H9 (cell line): ENCODE measurements at regions not wholly inside any gene's neighbourhood (a gene's known extent, or its start where the extent isn't known, plus 50 kb on each side); places are given as distances from the start of the nearest gene placed in this dataset.

Source experiments
- DNase-seq: peaks from one replicate; pipeline ENCODE4 v3.0.0-alpha.2; 2017
- H2AFZ ChIP-seq: one replicate; pipeline ENCODE4 v1.6.1; 2013; ENCODE audit warnings: mild to moderate bottlenecking, low read length, control low read depth, moderate library complexity
- H2AK5ac ChIP-seq: 2 replicates; pipeline ENCODE4 v1.6.1; 2013; ENCODE audit warnings: low read length, control low read depth, mixed read lengths; ENCODE audit not compliant: insufficient read length
- H2BK120ac ChIP-seq: one replicate; pipeline ENCODE4 v1.6.1; 2013; ENCODE audit warnings: low read depth, mild to moderate bottlenecking, low read length, control low read depth, inconsistent platforms; ENCODE audit not compliant: poor library complexity, severe bottlenecking
- H2BK12ac ChIP-seq: 2 replicates; pipeline ENCODE4 v1.6.1; 2013; ENCODE audit warnings: low read length, control low read depth, mixed read lengths, low read depth; ENCODE audit not compliant: insufficient read length
- H2BK15ac ChIP-seq: 2 replicates; pipeline ENCODE4 v1.6.1; 2013; ENCODE audit warnings: low read depth, low read length, control low read depth
- H2BK20ac ChIP-seq: one replicate; pipeline ENCODE4 v1.6.1; 2013; ENCODE audit warnings: low read depth, mild to moderate bottlenecking, low read length, control low read depth, inconsistent platforms; ENCODE audit not compliant: poor library complexity, severe bottlenecking
- H2BK5ac ChIP-seq: 2 replicates; pipeline ENCODE4 v1.6.1; 2013; ENCODE audit warnings: low read length, control low read depth, mixed read lengths; ENCODE audit not compliant: insufficient read length
- H3K14ac ChIP-seq: 2 replicates; pipeline ENCODE4 v1.6.1; 2013; ENCODE audit warnings: low read length, control low read depth; ENCODE audit not compliant: insufficient read depth
- H3K18ac ChIP-seq: 2 replicates; pipeline ENCODE4 v1.6.1; 2013; ENCODE audit warnings: low read depth, mild to moderate bottlenecking, mixed read lengths, low read length, control low read depth; ENCODE audit not compliant: insufficient read length
- H3K23ac ChIP-seq: 2 replicates; pipeline ENCODE4 v1.6.1; 2013; ENCODE audit warnings: low read length, control low read depth, mixed read lengths, low read depth; ENCODE audit not compliant: insufficient read length
- H3K23me2 ChIP-seq: 2 replicates; pipeline ENCODE4 v1.6.1; 2013; ENCODE audit warnings: low read depth, mild to moderate bottlenecking, mixed read lengths, low read length, control low read depth; ENCODE audit not compliant: insufficient read length, poor library complexity, severe bottlenecking
- H3K27ac ChIP-seq: 2 replicates; pipeline ENCODE4 v1.5.1; 2013; ENCODE audit warnings: low read length, control low read depth, mixed read lengths, low read depth; ENCODE audit not compliant: insufficient read length
- H3K27me3 ChIP-seq: 2 replicates; pipeline ENCODE4 v1.6.1; 2013; ENCODE audit warnings: low read length, control low read depth, inconsistent platforms; ENCODE audit not compliant: insufficient read depth
- H3K4ac ChIP-seq: 2 replicates; pipeline ENCODE4 v1.6.1; 2013; ENCODE audit warnings: low read depth, mild to moderate bottlenecking, control low read depth, inconsistent platforms, low read length, moderate library complexity
- H3K4me1 ChIP-seq: 2 replicates; pipeline ENCODE4 v1.6.1; 2013; ENCODE audit warnings: low read length, control low read depth, inconsistent platforms; ENCODE audit not compliant: insufficient read depth
- H3K4me2 ChIP-seq: 2 replicates; pipeline ENCODE4 v1.6.1; 2013; ENCODE audit warnings: low read length, control low read depth, mixed read lengths; ENCODE audit not compliant: insufficient read length, insufficient read depth
- H3K56ac ChIP-seq: 2 replicates; pipeline ENCODE4 v1.6.1; 2013; ENCODE audit warnings: low read depth, mild to moderate bottlenecking, mixed read lengths, low read length, control low read depth; ENCODE audit not compliant: insufficient read length
- H3K79me1 ChIP-seq: 2 replicates; pipeline ENCODE4 v1.6.1; 2013; ENCODE audit warnings: low read depth, mild to moderate bottlenecking, moderate library complexity, low read length, control low read depth, inconsistent platforms; ENCODE audit not compliant: insufficient read depth, poor library complexity, severe bottlenecking
- H3K79me2 ChIP-seq: 2 replicates; pipeline ENCODE4 v1.6.1; 2013; ENCODE audit warnings: low read length, control low read depth, inconsistent platforms; ENCODE audit not compliant: insufficient read depth
- H3K9ac ChIP-seq: 2 replicates; pipeline ENCODE4 v1.6.1; 2013; ENCODE audit warnings: low read length, control low read depth, mixed read lengths; ENCODE audit not compliant: insufficient read length; ENCODE audit errors: extremely low read depth
- H3K9me3 ChIP-seq: one replicate; pipeline ENCODE4 v1.6.1; 2013; ENCODE audit warnings: low read depth, low read length, inconsistent platforms; ENCODE audit not compliant: control insufficient read depth
- H3T11ph ChIP-seq: one replicate; pipeline ENCODE4 v1.6.1; 2013; ENCODE audit warnings: mild to moderate bottlenecking, low read length, control low read depth, inconsistent platforms
- H4K20me1 ChIP-seq: one replicate; pipeline ENCODE4 v1.6.1; 2013; ENCODE audit not compliant: control insufficient read depth, insufficient read length, insufficient read depth
- H4K5ac ChIP-seq: 2 replicates; pipeline ENCODE4 v1.6.1; 2013; ENCODE audit warnings: low read depth, mild to moderate bottlenecking, mixed read lengths, low read length, control low read depth; ENCODE audit not compliant: insufficient read length
- H4K8ac ChIP-seq: replicated peaks from 2 replicates; pipeline ENCODE4 v1.6.1; 2013; ENCODE audit warnings: low read length, control low read depth, mixed read lengths, low read depth; ENCODE audit not compliant: insufficient read length
- H4K91ac ChIP-seq: 2 replicates; pipeline ENCODE4 v1.6.1; 2013; ENCODE audit warnings: low read depth, mild to moderate bottlenecking, moderate library complexity, mixed read lengths, low read length, control low read depth; ENCODE audit not compliant: insufficient read length
- H3K27ac Mint-ChIP-seq, 3 experiments: 2 replicates in 2 of 3; 3 replicates in 1 of 3; pipeline ENCODE4 v1.8.0; 2020 to 2021; ENCODE audit warnings: mixed read lengths in 3 of 3, mild to moderate bottlenecking in 1 of 3, moderate library complexity in 1 of 3
- H3K27me3 Mint-ChIP-seq: 2 replicates; pipeline ENCODE4 v1.8.0; 2021; ENCODE audit warnings: low read depth, mild to moderate bottlenecking, moderate library complexity, mixed read lengths
- H3K36me3 Mint-ChIP-seq, 3 experiments: 2 replicates in 2 of 3; 3 replicates in 1 of 3; pipeline ENCODE4 v1.8.0; 2020 to 2021; ENCODE audit warnings: low read depth in 3 of 3, mixed read lengths in 3 of 3; ENCODE audit not compliant: insufficient read depth in 1 of 3
- H3K4me1 Mint-ChIP-seq, 2 experiments: 2 replicates each; pipeline ENCODE4 v1.8.0; 2020; ENCODE audit warnings: mixed read lengths in 2 of 2
- H3K4me3 Mint-ChIP-seq, 2 experiments: 2 replicates in 1 of 2; 3 replicates in 1 of 2; pipeline ENCODE4 v1.8.0; 2020 to 2021; ENCODE audit warnings: mild to moderate bottlenecking in 2 of 2, mixed read lengths in 2 of 2, moderate library complexity in 1 of 2
- H3K9me3 Mint-ChIP-seq, 2 experiments: 2 replicates in 1 of 2; 3 replicates in 1 of 2; pipeline ENCODE4 v1.8.0; 2020; ENCODE audit warnings: mild to moderate bottlenecking in 2 of 2, mixed read lengths in 2 of 2, moderate library complexity in 1 of 2
- WGBS: extraction: QIAGEN DNeasy Blood & Tissue Kit; methylation state at CpG from one replicate; pipeline ENCODE4 v1.1.7; 2013; ENCODE audit warnings: missing lambda C conversion rate, low lambda C conversion rate, mixed read lengths; ENCODE audit not compliant: insufficient read length; ENCODE audit errors: extremely low coverage; 5-methylcytosine and 5-hydroxymethylcytosine counted together
- TF ChIP-seq, protein P1 (sequence below): fragments of 200-600 bp; sonication (generic); conservative IDR thresholded peaks from 3 replicates; pipeline ENCODE4 v1.8.0; 2021; ENCODE audit warnings: antibody characterized with exemption, mild to moderate bottlenecking

DNA sequence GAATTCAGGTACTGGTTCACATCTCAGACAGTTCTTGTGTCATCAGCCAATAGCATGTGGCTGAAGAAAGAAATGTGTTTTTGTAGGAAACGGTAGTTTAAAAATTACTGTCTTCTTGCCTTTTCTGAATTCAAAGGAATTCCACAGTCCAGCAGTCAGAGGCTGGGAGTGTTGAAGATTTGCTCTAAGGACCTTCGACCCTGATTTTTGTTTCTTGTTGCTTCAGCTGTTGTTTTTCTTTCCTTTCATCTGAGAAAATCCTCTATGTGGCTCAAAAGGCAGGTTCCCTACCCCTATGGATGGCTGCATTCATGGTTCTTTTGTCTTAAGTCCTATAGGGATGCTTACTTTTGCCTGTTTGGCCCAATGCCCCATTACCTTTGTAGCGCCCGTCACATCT lies 304.9 kb downstream of the TMEM167A start:
- Histone ChIP-seq H3K23me2 (no peaks in the 10 kb centered on the region), H4K5ac (no peak overlapping the region), H3K9ac (no peak overlapping the region), H3K23ac (no peak overlapping the region), H3K79me1 (no peaks in the 10 kb centered on the region), H2BK15ac (no peak overlapping the region), H3K4ac (no peak overlapping the region), H3K4me2 (no peak overlapping the region), H2AK5ac (no peak overlapping the region), H3K79me2 (no peaks in the 10 kb centered on the region), H3K9me3 (peaks cover 8% of the 10 kb centered on the region), H2BK12ac (no peak overlapping the region), H2BK20ac (no peak overlapping the region), H3K27ac (no peak overlapping the region), H3K27me3 (no peaks in the 10 kb centered on the region), H4K8ac (no peak overlapping the region), H3K18ac (no peak overlapping the region), H2BK5ac (no peak overlapping the region), H4K20me1 (no peaks in the 10 kb centered on the region), H3K14ac (no peak overlapping the region), H3T11ph (no peak overlapping the region), H4K91ac (no peak overlapping the region), H3K56ac (no peak overlapping the region), H2AFZ (no peak overlapping the region), H3K4me1 (no peaks in the 10 kb centered on the region), H2BK120ac (no peak overlapping the region)
- Mint-ChIP-seq H3K27ac (no peak overlapping the region), H3K4me3 (no peak overlapping the region), H3K4me1 (peaks cover 5 to 6% of the 10 kb centered on the region in 2 experiments; a peak in 3 of 4 replicates), H3K9me3 (peaks cover 31 to 36% of the 10 kb centered on the region in 2 experiments), H3K27me3 (no peaks in the 10 kb centered on the region; the same call in 1 of the 2 replicates), H3K36me3 (peaks cover 27 to 33% (median 27%) of the 10 kb centered on the region in 3 experiments)
- no CpG with 5 or more reads among the region's 4 CpGs for WGBS
- no peak for DNase-seq
- TF ChIP-seq, protein P1, sequence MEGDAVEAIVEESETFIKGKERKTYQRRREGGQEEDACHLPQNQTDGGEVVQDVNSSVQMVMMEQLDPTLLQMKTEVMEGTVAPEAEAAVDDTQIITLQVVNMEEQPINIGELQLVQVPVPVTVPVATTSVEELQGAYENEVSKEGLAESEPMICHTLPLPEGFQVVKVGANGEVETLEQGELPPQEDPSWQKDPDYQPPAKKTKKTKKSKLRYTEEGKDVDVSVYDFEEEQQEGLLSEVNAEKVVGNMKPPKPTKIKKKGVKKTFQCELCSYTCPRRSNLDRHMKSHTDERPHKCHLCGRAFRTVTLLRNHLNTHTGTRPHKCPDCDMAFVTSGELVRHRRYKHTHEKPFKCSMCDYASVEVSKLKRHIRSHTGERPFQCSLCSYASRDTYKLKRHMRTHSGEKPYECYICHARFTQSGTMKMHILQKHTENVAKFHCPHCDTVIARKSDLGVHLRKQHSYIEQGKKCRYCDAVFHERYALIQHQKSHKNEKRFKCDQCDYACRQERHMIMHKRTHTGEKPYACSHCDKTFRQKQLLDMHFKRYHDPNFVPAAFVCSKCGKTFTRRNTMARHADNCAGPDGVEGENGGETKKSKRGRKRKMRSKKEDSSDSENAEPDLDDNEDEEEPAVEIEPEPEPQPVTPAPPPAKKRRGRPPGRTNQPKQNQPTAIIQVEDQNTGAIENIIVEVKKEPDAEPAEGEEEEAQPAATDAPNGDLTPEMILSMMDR, result no peak
